Suprapubic skin (tissue), 3 donors: ENCODE measurements at regions not wholly inside any gene's neighbourhood (a gene's known extent, or its start where the extent isn't known, plus 50 kb on each side); places are given as distances from the start of the nearest gene placed in this dataset.

Source experiments
- CTCF ChIP-seq, 2 donors: fragments of 200-600 bp in 1 of 2; fragments of 450-650 bp in 1 of 2; sonication (generic) in 1 of 2; IDR thresholded peaks; one replicate each; pipeline ENCODE4 v1.5.1; 2016 to 2019; ENCODE audit warnings: antibody characterized with exemption in 2 of 2, mild to moderate bottlenecking in 1 of 2, moderate library complexity in 1 of 2
- POLR2A ChIP-seq, 2 donors: fragments of 450-650 bp; IDR thresholded peaks; one replicate each; pipeline ENCODE4 v1.6.1; 2017; ENCODE audit warnings: antibody characterized with exemption in 2 of 2, mild to moderate bottlenecking in 2 of 2, moderate library complexity in 2 of 2

- no peak for TF ChIP-seq CTCF (IDR thresholded peaks at IDR 0.05)
- TF ChIP-seq POLR2A (IDR thresholded peaks at IDR 0.05), result no peak
These were observed 116.2 kb upstream of the COL8A1 start for GRCh38 chr3:99522147-99522546.
